RWPE1 (cell line): ENCODE measurements at regions not wholly inside any gene's neighbourhood (a gene's known extent, or its start where the extent isn't known, plus 50 kb on each side); places are given as distances from the start of the nearest gene placed in this dataset.

Experiments used
- CTCF ChIA-PET: fragments of 350-600 bp; sonication (Branson Sonifier 250); formaldehyde crosslinking; extraction: SDS; loops from one replicate; lab custom pipeline; 2021; lab: Yijun Ruan, JAX
- POLR2A ChIA-PET: fragments of 400-600 bp; formaldehyde crosslinking; extraction: SDS; loops from one replicate; lab custom pipeline; 2020; ENCODE audit warnings: antibody characterized with exemption; ENCODE audit not compliant: low non-redundant PET; lab: Yijun Ruan, JAX
- DNase-seq: peaks from one replicate; pipeline ENCODE4 v3.0.0; 2012; ENCODE audit warnings: low spot score
- H3K27ac ChIP-seq: fragments of 450-650 bp; 2 replicates; pipeline ENCODE4 v1.5.1; 2017
- CTCF ChIP-seq: fragments of 450-650 bp; conservative IDR thresholded peaks from 2 replicates; pipeline ENCODE4 v1.5.1; 2017; ENCODE audit warnings: low read depth, mild to moderate bottlenecking

- no peak overlapping the region for H3K27ac ChIP-seq
- no peak for DNase-seq
- ChIA-PET POLR2A (no interaction called here), CTCF (no interaction called here)
- TF ChIP-seq CTCF: no peak
These were observed 408.5 kb upstream of the RAG2 start for GRCh38 chr11:37006563-37006962.

- no peak overlapping the region for H3K27ac ChIP-seq
- CTCF ChIA-PET: interaction anchor here (0.6 to 1.4 kb wide), 5 partner anchors 8 to 1450 kb away, joined by 3 to 4 read pairs (median 3); no protein-coding TSS in a partner anchor
- no peak for TF ChIP-seq CTCF
- no peak for DNase-seq
- POLR2A ChIA-PET: no interaction called here
These were observed 404.8 kb upstream of the RAG2 start for GRCh38 chr11:37002831-37003230.

GRCh38 chr11:36997656-36998055 is 399.6 kb upstream of the RAG2 start:
- TF ChIP-seq CTCF: no peak
- no peak overlapping the region for H3K27ac ChIP-seq
- ChIA-PET POLR2A (no interaction called here), CTCF (no interaction called here)
- DNase-seq: no peak

GRCh38 chr11:36996795-36997194 is 398.8 kb upstream of the RAG2 start:
- TF ChIP-seq CTCF: no peak
- ChIA-PET CTCF (no interaction called here), POLR2A (no interaction called here)
- DNase-seq: no peak
- H3K27ac ChIP-seq: no peak overlapping the region

- CTCF ChIA-PET: interaction anchor here (0.8 kb wide), 1 partner anchor 9 kb away, joined by 3 read pairs; no protein-coding TSS in a partner anchor
- H3K27ac ChIP-seq: no peak overlapping the region
These were observed 396.2 kb upstream of the RAG2 start for GRCh38 chr11:36994208-36994607.

GRCh38 chr11:36988556-36988955 is 390.5 kb upstream of the RAG2 start:
- no peak for TF ChIP-seq CTCF
- DNase-seq: no peak
- POLR2A ChIA-PET: no interaction called here
- CTCF ChIA-PET: no interaction called here
- H3K27ac ChIP-seq: no peak overlapping the region

More at GRCh38 chr11:36994208-36994607, 396.2 kb upstream of the RAG2 start:
- no peak for TF ChIP-seq CTCF
- no peak for DNase-seq
- POLR2A ChIA-PET: no interaction called here
